ENCODE measurements at regions not wholly inside any gene's neighbourhood (a gene's known extent, or its start where the extent isn't known, plus 50 kb on each side); places are given as distances from the start of the nearest gene placed in this dataset.
"Not testable (repeated sequence)": the region's sequence is repeated elsewhere in the genome, so short reads cannot be mapped to it uniquely, and the experiment has no call there.

DNA sequence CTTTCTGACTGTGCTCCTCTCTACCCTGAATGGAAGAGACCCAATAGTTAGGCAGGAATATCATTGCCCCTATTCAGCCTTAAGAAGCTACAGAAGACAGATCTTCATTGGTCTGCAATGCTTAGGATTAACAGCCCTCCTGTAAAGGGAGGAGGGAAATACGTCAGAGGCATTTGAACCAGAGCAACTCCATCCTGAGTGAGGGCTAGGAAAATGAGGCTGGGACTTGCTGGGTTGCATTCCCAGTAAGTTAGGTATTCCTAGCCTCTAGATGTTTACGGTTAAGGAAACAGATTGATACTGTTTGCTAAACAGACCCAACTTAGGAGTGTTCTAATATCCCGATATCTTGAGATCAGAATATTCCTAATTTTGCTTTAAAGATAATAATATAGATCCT, 63.5 kb downstream of the PCDH18 start:
- no peak for DNase-seq (ENCODE audit: low spot score)

DNA sequence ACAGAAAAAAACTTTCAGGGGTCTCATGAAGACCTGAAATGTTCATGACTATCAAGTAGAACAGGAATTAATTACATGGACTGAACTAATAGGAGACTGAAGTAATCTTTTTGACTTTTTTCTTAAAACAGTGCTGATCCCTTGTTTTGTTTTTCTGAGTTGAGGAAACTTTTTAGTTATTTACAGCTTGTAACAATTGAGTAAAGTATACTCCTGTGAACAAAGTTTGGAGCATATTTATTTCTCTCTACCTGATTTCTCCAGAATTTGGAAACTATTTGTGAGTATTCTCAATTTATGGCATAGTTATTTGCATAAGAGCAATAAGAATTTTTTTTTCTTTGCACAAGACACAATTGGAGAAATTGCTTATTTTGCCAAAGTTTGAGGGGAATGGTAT, 64.8 kb downstream of the PCDH18 start:
- DNase-seq (ENCODE audit: low spot score) = no peak

DNA sequence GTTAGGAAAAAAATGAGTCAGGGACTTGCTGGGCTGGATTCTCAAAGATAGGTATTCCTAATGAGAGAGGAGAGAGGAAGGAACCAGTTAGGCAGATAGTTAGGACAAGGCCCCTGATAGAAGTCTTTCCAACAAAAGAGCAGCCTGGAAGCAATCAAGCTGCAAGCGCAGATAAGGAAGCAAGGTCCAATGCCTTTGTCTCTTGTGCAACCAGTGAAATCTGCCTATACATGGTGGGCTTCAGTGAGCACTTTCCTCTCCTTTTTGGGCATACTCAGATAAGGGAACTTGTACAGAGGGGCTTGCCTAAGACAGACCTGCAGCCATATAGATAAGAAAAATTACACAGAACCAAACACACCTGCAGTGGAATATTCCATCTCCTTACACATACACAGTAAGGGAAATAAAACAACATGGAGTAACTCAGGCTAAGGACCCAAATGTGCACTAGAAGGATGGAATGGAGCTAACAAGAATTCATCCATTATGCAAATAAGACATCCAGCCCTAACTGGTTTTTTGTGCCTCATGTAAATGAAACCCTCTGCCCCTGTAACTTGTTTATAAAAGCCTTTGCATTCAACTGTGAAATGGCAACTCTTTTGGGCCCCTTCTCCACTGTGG, 68.8 kb downstream of the PCDH18 start:
- DNase-seq (ENCODE audit: low spot score) = no peak

DNA sequence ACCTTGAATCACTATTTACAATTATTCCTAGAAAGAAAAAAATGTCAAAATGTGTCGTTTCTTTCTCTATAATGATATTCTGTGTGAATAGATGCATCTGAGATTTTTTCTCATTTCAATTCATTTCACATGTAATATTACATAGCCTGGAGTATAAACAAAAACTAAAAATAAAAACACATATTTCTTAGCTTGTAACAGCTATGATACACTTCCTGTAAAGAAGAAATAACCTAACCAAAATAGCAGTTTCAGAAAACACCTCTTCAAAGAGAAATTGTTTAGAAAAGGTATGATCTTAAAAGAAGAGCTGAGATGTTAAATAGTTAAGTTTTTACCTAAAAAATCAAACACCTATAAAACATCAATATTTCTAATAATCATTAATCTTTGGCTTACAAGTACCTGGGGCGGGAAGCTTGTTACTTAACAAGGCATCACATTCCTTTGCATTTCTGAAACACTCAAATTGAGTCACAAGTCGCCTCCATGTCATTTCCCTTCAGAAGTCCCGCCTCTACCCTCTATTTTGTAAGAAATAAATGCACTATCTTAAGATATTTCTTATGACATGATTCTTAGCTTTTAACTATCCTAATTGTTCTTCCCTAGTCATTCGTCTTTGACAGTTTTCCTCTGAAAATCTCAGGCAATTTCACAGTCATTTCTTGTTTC, 76.5 kb downstream of the PCDH18 start:
- DNase-seq (ENCODE audit: low spot score) = no peak

DNA sequence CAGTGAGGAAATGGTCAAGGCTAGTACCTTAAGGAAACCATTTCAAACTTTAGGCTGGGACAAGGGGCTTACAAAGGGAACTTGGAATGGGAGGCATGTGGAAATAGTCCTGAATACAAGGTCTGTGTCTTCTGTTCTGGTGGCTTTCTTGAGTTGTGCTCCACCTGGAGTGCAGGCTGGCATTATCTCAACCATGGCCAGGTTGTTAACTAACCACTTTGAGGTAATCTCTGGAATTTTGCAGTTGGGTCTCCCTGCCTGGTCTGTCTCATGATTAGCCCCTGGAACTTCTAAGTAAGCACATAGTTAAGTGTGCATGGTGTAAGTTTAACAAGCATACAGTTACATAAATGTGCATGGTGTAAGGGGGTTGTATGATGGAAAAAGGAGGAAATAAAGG, 77.5 kb downstream of the PCDH18 start:
- DNase-seq (ENCODE audit: low spot score) = no peak

DNA sequence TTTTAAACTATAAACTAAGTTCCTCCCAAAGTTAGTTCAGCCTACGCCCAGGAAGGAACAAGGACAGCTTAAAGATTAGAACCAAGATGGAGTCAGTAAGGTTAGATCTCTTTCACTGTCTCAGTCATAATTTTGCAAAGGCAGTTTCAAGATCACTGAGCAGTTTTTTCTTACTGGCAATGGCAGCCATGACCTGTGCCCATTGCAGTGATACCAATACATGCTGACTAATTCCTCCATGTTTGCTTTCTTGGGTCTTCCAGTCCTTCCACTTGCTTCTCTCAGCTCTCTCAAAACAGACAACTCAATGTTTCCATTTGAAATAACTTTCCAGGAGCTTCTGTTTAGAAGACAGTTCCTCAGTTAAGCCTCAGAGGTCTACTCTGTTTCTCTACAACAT, 79.5 kb downstream of the PCDH18 start:
- DNase-seq (ENCODE audit: low spot score) = no peak

DNA sequence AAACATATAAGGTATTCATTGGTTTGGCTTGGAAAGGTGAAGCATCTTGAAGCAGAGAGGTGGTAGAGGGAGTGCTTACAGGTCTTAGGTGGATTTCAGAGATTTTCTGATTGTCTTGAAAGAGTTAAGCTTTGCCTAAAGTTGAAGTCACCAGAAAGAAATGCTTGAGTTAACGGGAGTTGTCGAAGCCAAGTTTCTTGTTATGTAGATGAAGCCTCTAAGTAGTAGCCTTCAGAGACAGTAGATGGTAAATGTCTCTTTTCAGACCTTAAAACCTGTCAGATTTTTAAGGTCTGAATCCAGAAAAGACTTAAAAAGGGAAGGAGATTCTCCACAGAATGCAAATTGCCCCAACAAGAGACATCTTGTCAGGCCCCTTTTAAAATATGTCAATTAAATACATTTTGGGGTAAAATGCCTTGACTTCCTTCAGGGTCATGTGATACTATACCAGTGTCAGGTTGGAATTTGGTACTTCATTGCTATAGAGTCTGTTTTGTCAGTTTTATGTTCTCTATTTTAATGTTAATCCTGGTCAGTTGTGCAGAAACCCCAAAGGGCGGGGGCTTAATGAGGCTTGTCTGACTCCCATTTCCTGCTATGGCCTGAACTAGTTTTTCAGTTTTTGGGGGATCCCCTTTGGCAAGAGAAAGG, 81.0 kb downstream of the PCDH18 start:
- DNase-seq (ENCODE audit: low spot score) = no peak

DNA sequence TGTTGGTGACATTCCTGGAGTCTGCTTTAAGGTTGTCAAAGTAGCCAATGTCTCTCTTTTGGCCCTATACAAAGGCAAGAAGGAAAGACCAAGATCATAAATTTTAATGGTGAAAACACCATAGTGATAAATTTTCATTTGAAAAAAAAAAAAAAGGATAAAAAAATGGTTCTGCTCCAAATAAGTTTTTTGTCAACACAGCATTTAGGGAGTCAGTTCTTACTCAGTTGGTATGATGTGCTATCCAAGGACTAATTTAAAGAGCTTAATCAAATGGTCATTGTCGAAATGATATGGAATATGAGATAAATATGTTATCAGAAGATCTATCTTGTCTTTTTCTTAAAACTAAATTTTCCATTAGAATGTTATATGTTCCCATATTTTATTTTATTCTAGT, 83.9 kb downstream of the PCDH18 start:
- no peak for DNase-seq (ENCODE audit: low spot score)

DNA sequence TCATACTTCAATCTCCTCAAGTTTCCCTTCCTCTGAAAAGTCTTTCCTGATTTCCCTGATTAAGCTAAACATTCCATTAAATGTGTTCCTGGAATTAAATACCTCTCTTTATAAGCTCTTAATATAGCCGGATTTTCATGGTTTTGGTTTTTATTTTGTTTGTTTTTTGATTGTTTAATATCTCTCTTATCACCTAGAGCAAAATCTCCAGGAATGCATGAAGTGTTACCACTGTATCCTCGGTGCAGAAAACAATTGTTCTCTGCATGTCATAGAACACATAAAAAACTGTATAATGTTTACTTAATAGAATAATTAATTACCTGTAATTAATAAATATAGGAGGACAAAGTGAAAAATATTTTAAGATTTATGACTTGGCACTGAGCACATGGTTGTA, 86.2 kb downstream of the PCDH18 start:
- DNase-seq (ENCODE audit: low spot score) = no peak

DNA sequence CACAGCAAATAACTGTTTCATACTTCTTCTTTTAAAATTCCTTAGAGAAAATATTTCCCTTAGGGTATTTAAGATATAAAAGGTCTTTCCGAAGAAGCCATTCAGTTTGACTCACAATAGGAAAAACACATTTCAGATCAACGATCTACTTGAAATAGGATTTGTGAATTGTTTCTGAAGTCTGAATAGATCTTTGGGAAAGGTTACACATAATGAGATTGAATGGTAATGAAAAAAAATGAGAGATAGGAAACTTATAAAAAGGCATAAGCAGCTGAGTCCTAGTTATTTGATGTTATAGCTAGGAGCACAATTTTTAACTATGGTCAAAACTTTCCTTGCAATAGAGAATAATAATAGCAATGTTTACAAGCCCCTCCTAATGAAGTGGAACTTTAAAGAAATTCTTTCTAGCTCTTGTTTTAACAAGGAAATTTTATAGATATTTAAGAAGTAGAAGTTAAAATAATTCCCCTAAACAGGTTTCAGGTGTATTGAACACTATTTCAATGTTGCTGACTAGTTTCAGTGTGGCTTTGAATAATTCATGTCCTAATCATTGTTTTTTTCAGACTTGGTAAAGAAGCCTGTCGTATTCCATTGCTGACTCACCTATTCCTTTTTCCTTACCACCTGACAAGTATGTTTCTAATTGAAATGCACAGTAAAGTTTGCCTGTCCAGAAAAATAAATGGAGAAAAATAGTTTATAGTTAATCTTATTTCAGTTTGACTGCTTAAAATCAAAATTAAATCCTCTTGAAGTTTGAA, 89.1 kb downstream of the PCDH18 start:
- no peak for DNase-seq (ENCODE audit: low spot score)

DNA sequence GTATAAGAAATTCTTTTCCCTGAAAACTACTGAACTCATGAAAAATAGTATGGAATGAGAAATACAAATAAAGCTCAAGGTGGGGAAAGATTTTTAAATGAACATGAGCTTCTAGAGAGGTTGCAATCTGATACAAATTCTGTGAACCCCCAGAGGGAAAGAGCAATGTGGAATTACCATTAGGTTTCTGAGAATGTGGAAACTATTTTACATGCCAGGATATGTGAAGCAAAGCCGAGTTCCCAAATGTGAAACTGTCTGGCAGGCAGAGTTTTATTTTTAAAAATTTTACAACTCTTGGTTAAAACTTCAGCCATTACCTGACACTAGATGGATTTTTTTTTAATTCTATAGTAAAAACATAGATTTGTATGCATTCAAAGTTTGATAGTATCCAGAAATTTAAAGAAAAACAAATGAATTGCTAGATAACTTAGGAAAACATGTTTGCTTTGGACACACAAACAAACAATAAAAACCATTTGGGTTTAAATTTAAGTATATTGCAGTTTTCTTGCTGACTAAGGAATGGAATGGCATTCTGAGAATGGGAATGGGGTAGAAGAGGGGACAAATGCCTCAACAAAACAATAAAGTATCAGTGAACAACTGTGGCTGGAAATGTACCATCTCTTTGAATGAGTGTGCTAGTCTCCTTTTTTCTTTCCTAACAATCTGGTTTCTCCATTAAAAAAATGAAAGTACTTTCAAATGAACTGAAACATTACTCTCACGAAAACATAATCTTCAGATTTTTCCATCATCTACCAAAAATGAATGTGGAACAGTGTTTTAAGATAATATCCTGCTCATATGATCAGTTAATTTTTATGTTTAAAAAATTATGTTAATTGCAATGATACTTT, 99.6 kb downstream of the PCDH18 start:
- no peak for DNase-seq (ENCODE audit: low spot score)

DNA sequence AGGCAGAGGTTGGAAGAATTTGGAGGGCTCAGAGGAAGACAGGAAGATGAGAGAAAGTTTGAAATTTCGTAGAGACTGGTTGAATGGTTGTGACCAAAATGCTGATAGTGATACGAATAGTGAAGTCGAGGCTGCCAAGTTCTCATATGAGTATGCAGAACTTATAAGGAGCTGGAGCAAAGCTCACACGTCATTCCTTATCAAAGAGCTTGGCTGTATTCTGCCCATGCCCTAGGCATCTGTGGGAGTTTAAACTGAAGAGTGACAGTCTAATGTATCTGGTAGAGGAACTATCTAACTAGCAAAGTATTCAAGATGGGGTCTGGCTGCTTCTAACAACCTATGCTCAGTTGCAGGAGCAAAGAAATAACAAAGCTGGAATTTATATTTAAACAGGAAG, 102.1 kb downstream of the PCDH18 start:
- DNase-seq (ENCODE audit: low spot score) = no peak

DNA sequence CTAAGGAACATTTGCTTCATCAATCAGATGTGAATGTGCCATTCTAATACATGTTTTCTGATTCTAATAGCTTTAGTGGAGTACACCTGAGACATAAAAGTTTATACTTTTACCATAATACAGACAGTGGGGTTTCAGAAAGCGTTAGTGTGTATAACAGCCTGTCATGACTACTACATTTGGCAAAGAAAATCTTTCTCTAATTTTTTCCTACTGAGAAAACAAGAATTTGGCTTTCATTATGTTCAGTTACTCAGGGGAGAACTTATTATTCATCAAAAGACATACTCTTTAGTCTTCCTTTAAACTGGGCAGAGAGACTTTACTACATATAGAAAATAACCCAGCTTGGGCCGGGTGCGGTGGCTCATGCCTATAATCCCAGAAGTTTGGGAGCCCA, 104.9 kb downstream of the PCDH18 start:
- no peak for DNase-seq (ENCODE audit: low spot score)

DNA sequence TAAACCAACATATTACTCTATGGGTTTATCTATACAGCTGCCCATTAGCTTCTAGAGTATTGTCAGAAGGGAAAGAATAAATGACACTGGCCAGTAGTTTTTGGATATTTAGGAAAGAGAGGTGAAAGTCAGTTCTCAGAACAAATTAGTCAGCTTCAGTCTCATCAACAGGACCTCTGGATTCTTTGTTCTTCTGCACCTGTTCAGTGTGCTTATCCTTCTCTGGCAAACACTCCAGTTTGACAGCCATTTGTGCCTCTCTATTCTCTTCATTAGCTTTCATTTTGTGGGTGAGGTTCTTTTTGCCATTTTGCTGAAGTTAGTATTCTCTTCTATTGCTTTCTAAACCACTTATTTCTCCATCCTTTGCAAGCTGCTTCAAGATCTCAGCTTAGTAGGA, 107.0 kb downstream of the PCDH18 start:
- DNase-seq (ENCODE audit: low spot score) = no peak

DNA sequence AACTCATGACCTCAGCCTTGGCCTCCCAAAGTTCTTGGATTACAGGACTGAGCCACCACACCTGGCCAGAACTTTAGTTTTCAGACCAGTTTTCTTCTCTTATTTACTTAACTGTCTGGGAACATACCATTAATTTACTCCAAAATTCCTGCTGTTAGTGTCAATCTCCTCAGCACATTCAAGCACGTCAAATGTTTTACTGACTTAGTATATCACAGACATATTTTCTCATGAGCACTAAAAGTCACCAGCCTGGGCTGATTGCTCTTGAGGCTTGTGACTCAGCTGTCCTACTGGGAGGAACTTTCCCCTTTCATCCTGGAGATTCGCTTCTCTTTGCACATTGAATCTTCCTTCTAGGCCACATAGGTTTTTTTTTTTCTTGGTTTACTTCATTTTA, 109.6 kb downstream of the PCDH18 start:
- DNase-seq (ENCODE audit: low spot score) = no peak

DNA sequence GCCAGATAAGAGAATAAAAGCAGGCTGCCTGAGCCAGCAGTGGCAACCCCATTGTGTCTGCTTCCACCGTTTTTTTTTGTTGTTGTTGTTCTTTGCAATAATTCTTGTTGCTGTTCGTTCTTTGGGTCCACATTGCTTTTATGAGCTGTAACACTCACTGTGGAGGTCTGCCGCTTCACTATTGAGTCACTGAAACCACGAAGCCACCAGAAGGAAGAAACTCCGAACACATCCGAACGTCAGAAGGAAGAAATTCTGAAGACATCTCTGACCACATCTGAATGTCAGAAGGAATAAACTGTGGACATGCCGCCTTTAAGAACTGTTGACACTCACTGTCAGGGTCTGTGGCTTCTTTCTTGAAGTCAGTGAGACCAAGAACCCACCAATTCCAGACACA, 110.5 kb downstream of the PCDH18 start:
- no peak for DNase-seq (ENCODE audit: low spot score)

DNA sequence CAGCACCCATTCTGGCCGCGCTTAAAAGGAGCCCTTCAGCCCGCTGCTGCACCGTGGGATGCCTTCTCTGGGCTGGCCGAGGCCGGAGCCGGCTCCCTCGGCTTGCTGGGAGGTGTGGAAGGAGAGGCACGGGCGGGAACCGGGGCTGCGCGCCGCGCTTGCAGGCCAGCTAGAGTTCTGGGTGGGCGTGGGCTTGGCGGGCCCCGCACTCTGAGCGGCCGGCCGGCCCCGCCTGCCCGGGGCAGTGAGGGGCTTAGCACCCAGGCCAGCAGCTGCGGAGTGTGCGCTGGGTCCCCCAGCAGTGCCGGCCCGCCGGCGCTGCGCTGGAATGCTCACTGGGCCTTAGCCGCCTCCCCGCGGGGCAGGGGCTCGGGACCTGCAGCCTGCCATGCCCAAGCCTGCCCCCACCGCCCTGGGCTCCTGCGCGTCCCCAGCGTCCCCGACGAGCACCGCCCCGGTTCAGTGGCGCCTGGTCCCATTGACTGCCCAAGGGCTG, 111.3 kb downstream of the PCDH18 start:
- no peak for DNase-seq (ENCODE audit: low spot score)

DNA sequence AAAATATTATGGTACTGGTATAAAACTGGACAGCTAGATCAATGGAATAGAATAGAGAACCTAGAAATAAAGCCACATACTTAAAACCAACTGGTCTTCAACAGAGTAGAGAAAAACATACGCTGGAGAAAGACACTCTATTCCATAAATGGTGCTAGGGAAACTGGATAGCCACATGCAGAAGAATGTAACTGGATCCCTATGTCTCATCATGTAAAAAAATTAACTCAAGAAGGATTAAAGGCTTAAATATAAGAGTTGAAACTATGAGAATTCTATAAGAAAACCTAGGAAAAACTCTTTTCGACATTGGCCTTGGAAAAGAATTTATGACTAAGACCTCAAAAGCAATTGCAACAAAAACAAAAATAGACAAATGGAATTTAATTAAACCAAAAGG, 114.6 kb downstream of the PCDH18 start:
- no peak for DNase-seq (ENCODE audit: low spot score)

DNA sequence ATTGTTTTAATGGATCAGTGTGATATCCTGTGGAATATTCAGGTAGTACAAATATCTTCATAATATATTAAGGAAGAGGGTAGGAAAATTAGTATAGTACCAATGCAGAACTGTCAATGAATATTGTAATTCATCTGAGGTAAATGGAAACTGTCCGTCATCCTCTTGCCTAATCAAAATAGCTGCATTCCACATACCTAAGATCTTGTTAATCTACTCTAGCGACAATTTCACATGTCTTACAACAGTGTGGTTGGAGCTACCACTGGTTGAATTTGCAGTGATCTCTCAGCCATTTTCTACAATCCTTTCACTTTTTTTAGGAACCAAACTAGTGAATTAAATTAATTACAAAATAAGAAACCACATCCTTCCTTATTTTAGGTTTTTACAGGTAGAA, 117.5 kb downstream of the PCDH18 start:
- DNase-seq (ENCODE audit: low spot score) = no peak

DNA sequence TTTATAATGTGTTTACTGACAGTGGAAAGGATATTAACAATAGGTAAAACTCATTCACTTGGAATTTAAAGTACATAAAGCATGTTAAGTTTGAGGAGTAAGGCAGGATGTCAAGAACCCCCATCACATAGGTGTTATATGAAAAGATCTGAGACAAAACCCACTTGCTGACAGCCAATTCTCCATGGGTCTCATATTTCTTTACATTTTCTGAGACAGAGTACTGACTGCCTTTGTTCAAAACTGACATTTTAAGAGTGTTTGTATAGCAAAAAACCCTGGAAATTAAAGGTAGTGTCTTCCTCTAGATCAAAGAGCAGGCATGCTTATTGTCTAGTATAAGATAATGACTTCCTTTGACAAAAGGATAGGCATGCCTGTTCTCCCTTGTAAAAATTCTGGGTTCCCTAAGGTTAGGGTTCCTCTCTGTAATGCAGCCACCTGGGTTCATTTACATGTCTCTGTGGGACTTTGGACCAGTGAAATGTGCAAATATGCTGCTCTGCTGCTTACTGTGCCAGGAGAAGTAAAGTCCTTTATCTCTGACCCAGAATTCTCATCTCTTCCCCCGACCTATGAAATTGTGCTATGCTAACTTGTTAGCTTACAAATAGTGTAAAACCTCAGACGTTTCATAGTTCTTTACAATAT, 123.6 kb downstream of the PCDH18 start:
- no peak for DNase-seq (ENCODE audit: low spot score)

DNA sequence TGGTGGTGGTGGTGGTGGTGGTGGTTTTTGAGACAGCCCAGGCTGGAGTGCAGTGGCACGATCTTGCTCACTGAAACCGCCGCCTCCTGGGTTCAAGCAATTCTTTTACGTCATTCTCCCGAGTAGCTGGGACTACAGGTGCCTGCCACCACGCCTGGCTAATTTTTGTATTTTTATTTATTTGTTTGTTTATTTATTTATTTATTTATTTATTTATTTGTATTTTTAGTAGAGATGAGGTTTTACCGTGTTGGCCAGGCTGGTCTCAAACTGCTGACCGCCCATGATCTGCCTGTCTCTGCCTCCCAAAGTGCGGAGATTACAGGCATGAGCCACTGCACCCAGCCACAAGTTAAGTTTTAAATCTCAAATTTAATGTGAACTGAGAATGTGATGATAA, 126.5 kb downstream of the PCDH18 start:
- DNase-seq (ENCODE audit: low spot score) = not testable (repeated sequence)
